Stomach (tissue), 4 donors: ENCODE measurements at regions not wholly inside any gene's neighbourhood (a gene's known extent, or its start where the extent isn't known, plus 50 kb on each side); places are given as distances from the start of the nearest gene placed in this dataset.

ENCODE experiments used
- CTCF ChIP-seq, 7 experiments: fragments of 450-650 bp in 4 of 7; fragments of 200-600 bp in 3 of 7; sonication (generic) in 3 of 7; IDR thresholded peaks; one replicate each; pipeline ENCODE4 v1.5.1; 2016 to 2019; ENCODE audit warnings: antibody characterized with exemption in 7 of 7, control low read depth in 2 of 7, mild to moderate bottlenecking in 1 of 7
- POLR2AphosphoS5 ChIP-seq, 3 donors: sonication (generic); formaldehyde crosslinking; IDR thresholded peaks; one replicate each; pipeline ENCODE4 v1.6.1; 2016; ENCODE audit warnings: antibody characterized with exemption in 3 of 3

GRCh38 chr1:81242103-81242502 is 558.6 kb upstream of the ADGRL2 start:
- TF ChIP-seq POLR2AphosphoS5 (IDR thresholded peaks at IDR 0.05): no peak
- TF ChIP-seq CTCF (IDR thresholded peaks at IDR 0.05): no peak
